Heart left ventricle (tissue), 16 donors: ENCODE measurements at regions not wholly inside any gene's neighbourhood (a gene's known extent, or its start where the extent isn't known, plus 50 kb on each side); places are given as distances from the start of the nearest gene placed in this dataset.

ENCODE experiments used
- ATAC-seq, 4 donors: fragments of 200-7000 bp; cut with Tn5 transposase; one replicate each; pipeline ENCODE4 v1.9.1; 2020 to 2022; ENCODE audit warnings: moderate library complexity in 4 of 4, mild to moderate bottlenecking in 3 of 4, moderate number of reproducible peaks in 1 of 4
- DNase-seq, 5 donors: peaks; one replicate each; pipeline ENCODE4 v3.0.0-alpha.2; 2020
- H3K27ac ChIP-seq, 12 donors: fragments of 200-600 bp; sonication (generic) in 4 of 12; one replicate each; pipeline versions ENCODE4 v1.5.0 to v1.8.0; 2016 to 2022; ENCODE audit warnings: mild to moderate bottlenecking in 2 of 12
- H3K27me3 ChIP-seq, 9 donors: fragments of 200-600 bp; sonication (generic) in 2 of 9; one replicate each; pipeline versions ENCODE4 v1.5.1 to v1.8.0; 2016 to 2022; ENCODE audit warnings: mild to moderate bottlenecking in 3 of 9
- H3K36me3 ChIP-seq, 9 donors: fragments of 200-600 bp; sonication (generic) in 2 of 9; one replicate each; pipeline versions ENCODE4 v1.5.0 to v1.8.0; 2018 to 2022; ENCODE audit warnings: mild to moderate bottlenecking in 2 of 9
- H3K4me1 ChIP-seq, 12 donors: fragments of 200-600 bp; sonication (generic) in 4 of 12; one replicate each; pipeline versions ENCODE4 v1.5.0 to v1.8.0; 2016 to 2022; ENCODE audit warnings: mild to moderate bottlenecking in 3 of 12
- H3K4me3 ChIP-seq, 12 donors: fragments of 200-600 bp; sonication (generic) in 4 of 12; one replicate each; pipeline versions ENCODE4 v1.5.0 to v1.8.0; 2017 to 2022; ENCODE audit warnings: mild to moderate bottlenecking in 9 of 12, moderate library complexity in 4 of 12
- H3K9me3 ChIP-seq, 12 donors: fragments of 200-600 bp; sonication (generic) in 4 of 12; one replicate each; pipeline versions ENCODE4 v1.5.0 to v1.8.0; 2016 to 2022; ENCODE audit warnings: mild to moderate bottlenecking in 1 of 12
- POLR2A ChIP-seq, 2 donors: fragments of 450-650 bp; IDR thresholded peaks; one replicate each; pipeline ENCODE4 v1.6.1; 2017; ENCODE audit warnings: antibody characterized with exemption in 2 of 2, mild to moderate bottlenecking in 2 of 2, moderate library complexity in 2 of 2
- WGBS, 4 donors: extraction: QIAGEN DNeasy Blood & Tissue Kit in 2 of 4; methylation state at CpG; one replicate each; pipeline versions ENCODE4 v1.1.5 to v1.1.7; 2013 to 2018; 5-methylcytosine and 5-hydroxymethylcytosine counted together
- intact Hi-C, 10 donors: fragments of 100-400 bp; cut with DNase I; formaldehyde crosslinking; loops; one replicate each; pipeline versions ENCODE4 v1.11.1 to v1.14.2; 2022
- TF ChIP-seq, protein P1 (sequence below), 12 donors: fragments of 200-600 bp; sonication (generic) in 4 of 12; IDR thresholded peaks; one replicate each; pipeline versions ENCODE4 v1.5.0 to v1.8.0; 2018 to 2022; ENCODE audit warnings: antibody characterized with exemption in 12 of 12, mild to moderate bottlenecking in 5 of 12
- donor health status: ischemic (EF 13 %, LVEDD 7.1; RV severe dilation, severe dysfunction).
- donor health status: healthy with polysubstance abuse.
- donor health status: DM: no; HTN: yes; CAD: no.
- donor health status: DM: no; HTN: no; CAD: no.
- donor health status: ischemic (EF 25% LVEDD 6.9; RV normal size, moderate dysfunction).
- donor health status: ischemic (EF 25% LVEDD 5.7; RV mildly dilated, moderate dysfunction).
- donor health status: healthy.
- donor health status: DM: yes; HTN: yes; CAD: no.
- donor health status: ischemic (EF 35%, LVEDD 5.7; RV mildly dilated, moderate dysfunction).
- donor health status: nonischemic (EF 11% LVEDD 7.7; RV severe dilation, severe dysfunction).
- donor health status: DM: yes; HTN: yes; CAD: no.
- donor health status: PGD.
- donor health status: ischemic (EF 29% LVEDD 5.4; RV normal size, mild dysfunction).
- donor health status: nonischemic (EF 23%, LVEDD 6.1; RV moderate dilation, normal function).

DNA sequence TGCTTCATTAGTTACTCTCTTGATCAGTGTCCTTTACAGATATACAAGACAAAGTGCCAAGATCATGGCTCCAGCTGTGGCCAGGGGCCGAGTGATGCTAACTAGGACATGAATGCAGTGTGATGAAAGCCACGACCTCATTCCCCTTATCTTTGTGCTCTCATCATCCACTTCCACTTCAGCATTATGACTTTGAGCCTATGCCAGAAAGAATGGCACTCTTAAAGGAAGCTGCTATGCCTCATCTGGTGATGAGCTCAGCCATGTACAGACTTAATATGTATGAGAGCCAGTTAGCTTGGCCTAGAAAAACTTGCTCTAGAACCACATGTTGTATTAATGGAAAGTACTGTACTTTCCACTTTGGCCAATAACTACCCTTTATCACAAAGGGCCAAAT lies 179.1 kb downstream of the TOX3 start:
- Histone ChIP-seq H3K4me1 (no peaks in the 10 kb centered on the region), H3K27ac (no peak overlapping the region), H3K9me3 (peaks cover 0 to 3% (median 0%) of the 10 kb centered on the region in 12 donors), H3K4me3 (no peak overlapping the region), H3K27me3 (no peaks in the 10 kb centered on the region), H3K36me3 (no peaks in the 10 kb centered on the region)
- ATAC-seq (no peak), DNase-seq (no peak)
- intact Hi-C loops, result no loop called here
- WGBS, 4 donors, result 7 to 17% (median 11%) methylated on average over 2 of the region's 2 CpGs
- TF ChIP-seq POLR2A (IDR thresholded peaks at IDR 0.05), result no peak
- TF ChIP-seq, protein P1, sequence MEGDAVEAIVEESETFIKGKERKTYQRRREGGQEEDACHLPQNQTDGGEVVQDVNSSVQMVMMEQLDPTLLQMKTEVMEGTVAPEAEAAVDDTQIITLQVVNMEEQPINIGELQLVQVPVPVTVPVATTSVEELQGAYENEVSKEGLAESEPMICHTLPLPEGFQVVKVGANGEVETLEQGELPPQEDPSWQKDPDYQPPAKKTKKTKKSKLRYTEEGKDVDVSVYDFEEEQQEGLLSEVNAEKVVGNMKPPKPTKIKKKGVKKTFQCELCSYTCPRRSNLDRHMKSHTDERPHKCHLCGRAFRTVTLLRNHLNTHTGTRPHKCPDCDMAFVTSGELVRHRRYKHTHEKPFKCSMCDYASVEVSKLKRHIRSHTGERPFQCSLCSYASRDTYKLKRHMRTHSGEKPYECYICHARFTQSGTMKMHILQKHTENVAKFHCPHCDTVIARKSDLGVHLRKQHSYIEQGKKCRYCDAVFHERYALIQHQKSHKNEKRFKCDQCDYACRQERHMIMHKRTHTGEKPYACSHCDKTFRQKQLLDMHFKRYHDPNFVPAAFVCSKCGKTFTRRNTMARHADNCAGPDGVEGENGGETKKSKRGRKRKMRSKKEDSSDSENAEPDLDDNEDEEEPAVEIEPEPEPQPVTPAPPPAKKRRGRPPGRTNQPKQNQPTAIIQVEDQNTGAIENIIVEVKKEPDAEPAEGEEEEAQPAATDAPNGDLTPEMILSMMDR (IDR thresholded peaks at IDR 0.05), result no peak

GRCh38 chr16:52366983-52367382 lies 180.0 kb downstream of the TOX3 start:
- no peaks in the 10 kb centered on the region for H3K9me3 ChIP-seq
- H3K4me1 ChIP-seq, result no peaks in the 10 kb centered on the region
- WGBS, 4 donors, result 40 to 59% (median 45%) methylated on average over 1 of the region's 1 CpG
- H3K27ac ChIP-seq, result no peak overlapping the region
- no peak overlapping the region for H3K4me3 ChIP-seq
- intact Hi-C loops, result no loop called here
- H3K36me3 ChIP-seq, result no peaks in the 10 kb centered on the region
- no peak for DNase-seq
- no peak for ATAC-seq
- H3K27me3 ChIP-seq, result no peaks in the 10 kb centered on the region
- TF ChIP-seq POLR2A (IDR thresholded peaks at IDR 0.05), result no peak
- TF ChIP-seq, protein P1 (IDR thresholded peaks at IDR 0.05), result no peak

- DNase-seq (no peak), ATAC-seq (no peak)
- TF ChIP-seq, protein P1 (IDR thresholded peaks at IDR 0.05), result no peak
- TF ChIP-seq POLR2A (IDR thresholded peaks at IDR 0.05), result no peak
- Histone ChIP-seq H3K4me1 (no peaks in the 10 kb centered on the region), H3K36me3 (no peaks in the 10 kb centered on the region), H3K27ac (no peak overlapping the region), H3K4me3 (no peak overlapping the region), H3K9me3 (peaks cover 0 to 5% (median 0%) of the 10 kb centered on the region in 12 donors), H3K27me3 (no peaks in the 10 kb centered on the region)
- intact Hi-C loops, result no loop called here
Measured at GRCh38 chr16:52364500-52364899, 182.4 kb downstream of the TOX3 start.

DNA sequence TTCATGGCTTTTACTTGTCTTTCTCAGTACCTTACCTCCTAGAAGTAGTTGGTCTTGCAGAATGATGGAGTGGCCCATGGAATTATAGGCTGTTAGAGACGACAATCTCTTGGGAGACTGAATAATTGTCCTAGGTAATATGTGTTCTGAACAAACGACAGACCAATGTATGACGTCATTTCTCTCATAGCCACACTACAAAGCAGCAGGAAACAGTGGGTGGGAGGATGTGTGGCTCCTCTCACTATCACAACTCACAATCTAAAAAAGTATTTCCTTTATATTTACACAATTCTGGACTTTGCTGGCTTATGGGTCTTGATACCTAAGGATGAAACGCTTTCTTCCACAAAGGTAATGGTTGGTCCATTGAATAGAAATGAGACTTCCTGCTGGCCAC lies 183.9 kb downstream of the TOX3 start:
- intact Hi-C loops, result no loop called here
- Histone ChIP-seq H3K4me1 (no peaks in the 10 kb centered on the region), H3K27ac (no peak overlapping the region), H3K36me3 (no peaks in the 10 kb centered on the region), H3K27me3 (no peaks in the 10 kb centered on the region), H3K9me3 (peaks cover 0 to 8% (median 0%) of the 10 kb centered on the region in 12 donors), H3K4me3 (no peak overlapping the region)
- WGBS, 4 donors, result 44 to 63% (median 57%) methylated on average over 4 of the region's 4 CpGs
- ATAC-seq, result no peak
- DNase-seq, result no peak
- TF ChIP-seq POLR2A (IDR thresholded peaks at IDR 0.05), result no peak
- TF ChIP-seq, protein P1 (IDR thresholded peaks at IDR 0.05), result no peak
